H9 (cell line): ENCODE measurements at regions not wholly inside any gene's neighbourhood (a gene's known extent, or its start where the extent isn't known, plus 50 kb on each side); places are given as distances from the start of the nearest gene placed in this dataset.

ENCODE experiments used
- DNase-seq: peaks from one replicate; pipeline ENCODE4 v3.0.0-alpha.2; 2017
- H2AFZ ChIP-seq: one replicate; pipeline ENCODE4 v1.6.1; 2013; ENCODE audit warnings: mild to moderate bottlenecking, low read length, control low read depth, moderate library complexity
- H2AK5ac ChIP-seq: 2 replicates; pipeline ENCODE4 v1.6.1; 2013; ENCODE audit warnings: low read length, control low read depth, mixed read lengths; ENCODE audit not compliant: insufficient read length
- H2BK120ac ChIP-seq: one replicate; pipeline ENCODE4 v1.6.1; 2013; ENCODE audit warnings: low read depth, mild to moderate bottlenecking, low read length, control low read depth, inconsistent platforms; ENCODE audit not compliant: poor library complexity, severe bottlenecking
- H2BK12ac ChIP-seq: 2 replicates; pipeline ENCODE4 v1.6.1; 2013; ENCODE audit warnings: low read length, control low read depth, mixed read lengths, low read depth; ENCODE audit not compliant: insufficient read length
- H2BK15ac ChIP-seq: 2 replicates; pipeline ENCODE4 v1.6.1; 2013; ENCODE audit warnings: low read depth, low read length, control low read depth
- H2BK20ac ChIP-seq: one replicate; pipeline ENCODE4 v1.6.1; 2013; ENCODE audit warnings: low read depth, mild to moderate bottlenecking, low read length, control low read depth, inconsistent platforms; ENCODE audit not compliant: poor library complexity, severe bottlenecking
- H2BK5ac ChIP-seq: 2 replicates; pipeline ENCODE4 v1.6.1; 2013; ENCODE audit warnings: low read length, control low read depth, mixed read lengths; ENCODE audit not compliant: insufficient read length
- H3K14ac ChIP-seq: 2 replicates; pipeline ENCODE4 v1.6.1; 2013; ENCODE audit warnings: low read length, control low read depth; ENCODE audit not compliant: insufficient read depth
- H3K18ac ChIP-seq: 2 replicates; pipeline ENCODE4 v1.6.1; 2013; ENCODE audit warnings: low read depth, mild to moderate bottlenecking, mixed read lengths, low read length, control low read depth; ENCODE audit not compliant: insufficient read length
- H3K23ac ChIP-seq: 2 replicates; pipeline ENCODE4 v1.6.1; 2013; ENCODE audit warnings: low read length, control low read depth, mixed read lengths, low read depth; ENCODE audit not compliant: insufficient read length
- H3K23me2 ChIP-seq: 2 replicates; pipeline ENCODE4 v1.6.1; 2013; ENCODE audit warnings: low read depth, mild to moderate bottlenecking, mixed read lengths, low read length, control low read depth; ENCODE audit not compliant: insufficient read length, poor library complexity, severe bottlenecking
- H3K27ac ChIP-seq: 2 replicates; pipeline ENCODE4 v1.5.1; 2013; ENCODE audit warnings: low read length, control low read depth, mixed read lengths, low read depth; ENCODE audit not compliant: insufficient read length
- H3K27me3 ChIP-seq: 2 replicates; pipeline ENCODE4 v1.6.1; 2013; ENCODE audit warnings: low read length, control low read depth, inconsistent platforms; ENCODE audit not compliant: insufficient read depth
- H3K4ac ChIP-seq: 2 replicates; pipeline ENCODE4 v1.6.1; 2013; ENCODE audit warnings: low read depth, mild to moderate bottlenecking, control low read depth, inconsistent platforms, low read length, moderate library complexity
- H3K4me1 ChIP-seq: 2 replicates; pipeline ENCODE4 v1.6.1; 2013; ENCODE audit warnings: low read length, control low read depth, inconsistent platforms; ENCODE audit not compliant: insufficient read depth
- H3K4me2 ChIP-seq: 2 replicates; pipeline ENCODE4 v1.6.1; 2013; ENCODE audit warnings: low read length, control low read depth, mixed read lengths; ENCODE audit not compliant: insufficient read length, insufficient read depth
- H3K56ac ChIP-seq: 2 replicates; pipeline ENCODE4 v1.6.1; 2013; ENCODE audit warnings: low read depth, mild to moderate bottlenecking, mixed read lengths, low read length, control low read depth; ENCODE audit not compliant: insufficient read length
- H3K79me1 ChIP-seq: 2 replicates; pipeline ENCODE4 v1.6.1; 2013; ENCODE audit warnings: low read depth, mild to moderate bottlenecking, moderate library complexity, low read length, control low read depth, inconsistent platforms; ENCODE audit not compliant: insufficient read depth, poor library complexity, severe bottlenecking
- H3K79me2 ChIP-seq: 2 replicates; pipeline ENCODE4 v1.6.1; 2013; ENCODE audit warnings: low read length, control low read depth, inconsistent platforms; ENCODE audit not compliant: insufficient read depth
- H3K9ac ChIP-seq: 2 replicates; pipeline ENCODE4 v1.6.1; 2013; ENCODE audit warnings: low read length, control low read depth, mixed read lengths; ENCODE audit not compliant: insufficient read length; ENCODE audit errors: extremely low read depth
- H3K9me3 ChIP-seq: one replicate; pipeline ENCODE4 v1.6.1; 2013; ENCODE audit warnings: low read depth, low read length, inconsistent platforms; ENCODE audit not compliant: control insufficient read depth
- H3T11ph ChIP-seq: one replicate; pipeline ENCODE4 v1.6.1; 2013; ENCODE audit warnings: mild to moderate bottlenecking, low read length, control low read depth, inconsistent platforms
- H4K20me1 ChIP-seq: one replicate; pipeline ENCODE4 v1.6.1; 2013; ENCODE audit not compliant: control insufficient read depth, insufficient read length, insufficient read depth
- H4K5ac ChIP-seq: 2 replicates; pipeline ENCODE4 v1.6.1; 2013; ENCODE audit warnings: low read depth, mild to moderate bottlenecking, mixed read lengths, low read length, control low read depth; ENCODE audit not compliant: insufficient read length
- H4K8ac ChIP-seq: replicated peaks from 2 replicates; pipeline ENCODE4 v1.6.1; 2013; ENCODE audit warnings: low read length, control low read depth, mixed read lengths, low read depth; ENCODE audit not compliant: insufficient read length
- H4K91ac ChIP-seq: 2 replicates; pipeline ENCODE4 v1.6.1; 2013; ENCODE audit warnings: low read depth, mild to moderate bottlenecking, moderate library complexity, mixed read lengths, low read length, control low read depth; ENCODE audit not compliant: insufficient read length
- H3K27ac Mint-ChIP-seq, 3 experiments: 2 replicates in 2 of 3; 3 replicates in 1 of 3; pipeline ENCODE4 v1.8.0; 2020 to 2021; ENCODE audit warnings: mixed read lengths in 3 of 3, mild to moderate bottlenecking in 1 of 3, moderate library complexity in 1 of 3
- H3K27me3 Mint-ChIP-seq: 2 replicates; pipeline ENCODE4 v1.8.0; 2021; ENCODE audit warnings: low read depth, mild to moderate bottlenecking, moderate library complexity, mixed read lengths
- H3K36me3 Mint-ChIP-seq, 3 experiments: 2 replicates in 2 of 3; 3 replicates in 1 of 3; pipeline ENCODE4 v1.8.0; 2020 to 2021; ENCODE audit warnings: low read depth in 3 of 3, mixed read lengths in 3 of 3; ENCODE audit not compliant: insufficient read depth in 1 of 3
- H3K4me1 Mint-ChIP-seq, 2 experiments: 2 replicates each; pipeline ENCODE4 v1.8.0; 2020; ENCODE audit warnings: mixed read lengths in 2 of 2
- H3K4me3 Mint-ChIP-seq, 2 experiments: 2 replicates in 1 of 2; 3 replicates in 1 of 2; pipeline ENCODE4 v1.8.0; 2020 to 2021; ENCODE audit warnings: mild to moderate bottlenecking in 2 of 2, mixed read lengths in 2 of 2, moderate library complexity in 1 of 2
- H3K9me3 Mint-ChIP-seq, 2 experiments: 2 replicates in 1 of 2; 3 replicates in 1 of 2; pipeline ENCODE4 v1.8.0; 2020; ENCODE audit warnings: mild to moderate bottlenecking in 2 of 2, mixed read lengths in 2 of 2, moderate library complexity in 1 of 2
- TF ChIP-seq, protein P1 (sequence below): fragments of 200-600 bp; sonication (generic); conservative IDR thresholded peaks from 3 replicates; pipeline ENCODE4 v1.8.0; 2021; ENCODE audit warnings: antibody characterized with exemption, mild to moderate bottlenecking

- Histone ChIP-seq H4K20me1 (no peaks in the 10 kb centered on the region), H3K14ac (no peak overlapping the region)
- H3K4me1 Mint-ChIP-seq, result peaks cover 9 to 14% of the 10 kb centered on the region in 2 experiments
Measured at GRCh38 chr13:90447734-90448101, 899.8 kb upstream of the MIR17HG start.

More at GRCh38 chr13:90447734-90448101, 899.8 kb upstream of the MIR17HG start:
- DNase-seq, result no peak
- H3K4me2 ChIP-seq, result no peak overlapping the region
- Mint-ChIP-seq H3K9me3 (no peaks in the 10 kb centered on the region), H3K36me3 (no peaks in the 10 kb centered on the region; a peak in 1 of 7 replicates), H3K27me3 (no peaks in the 10 kb centered on the region), H3K27ac (no peak overlapping the region), H3K4me3 (no peak overlapping the region)
- H3K23me2 ChIP-seq, result no peaks in the 10 kb centered on the region
- H4K8ac ChIP-seq, result no peak overlapping the region
- no peak overlapping the region for H2BK5ac ChIP-seq
- no peaks in the 10 kb centered on the region for H3K9me3 ChIP-seq
- no peak overlapping the region for H3K18ac ChIP-seq
- H4K91ac ChIP-seq, result no peak overlapping the region
- H2AK5ac ChIP-seq, result no peak overlapping the region
- H2BK120ac ChIP-seq, result no peak overlapping the region
- no peak overlapping the region for H2BK15ac ChIP-seq
- H3K4ac ChIP-seq, result no peak overlapping the region
- no peaks in the 10 kb centered on the region for H3K27me3 ChIP-seq
- no peak overlapping the region for H4K5ac ChIP-seq
- H3K79me1 ChIP-seq, result no peaks in the 10 kb centered on the region
- H2BK12ac ChIP-seq, result no peak overlapping the region
- no peak overlapping the region for H3T11ph ChIP-seq
- no peak overlapping the region for H3K23ac ChIP-seq
- H3K9ac ChIP-seq, result no peak overlapping the region
- TF ChIP-seq, protein P1, sequence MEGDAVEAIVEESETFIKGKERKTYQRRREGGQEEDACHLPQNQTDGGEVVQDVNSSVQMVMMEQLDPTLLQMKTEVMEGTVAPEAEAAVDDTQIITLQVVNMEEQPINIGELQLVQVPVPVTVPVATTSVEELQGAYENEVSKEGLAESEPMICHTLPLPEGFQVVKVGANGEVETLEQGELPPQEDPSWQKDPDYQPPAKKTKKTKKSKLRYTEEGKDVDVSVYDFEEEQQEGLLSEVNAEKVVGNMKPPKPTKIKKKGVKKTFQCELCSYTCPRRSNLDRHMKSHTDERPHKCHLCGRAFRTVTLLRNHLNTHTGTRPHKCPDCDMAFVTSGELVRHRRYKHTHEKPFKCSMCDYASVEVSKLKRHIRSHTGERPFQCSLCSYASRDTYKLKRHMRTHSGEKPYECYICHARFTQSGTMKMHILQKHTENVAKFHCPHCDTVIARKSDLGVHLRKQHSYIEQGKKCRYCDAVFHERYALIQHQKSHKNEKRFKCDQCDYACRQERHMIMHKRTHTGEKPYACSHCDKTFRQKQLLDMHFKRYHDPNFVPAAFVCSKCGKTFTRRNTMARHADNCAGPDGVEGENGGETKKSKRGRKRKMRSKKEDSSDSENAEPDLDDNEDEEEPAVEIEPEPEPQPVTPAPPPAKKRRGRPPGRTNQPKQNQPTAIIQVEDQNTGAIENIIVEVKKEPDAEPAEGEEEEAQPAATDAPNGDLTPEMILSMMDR, result no peak
- no peak overlapping the region for H2AFZ ChIP-seq
- no peak overlapping the region for H3K27ac ChIP-seq
- no peaks in the 10 kb centered on the region for H3K4me1 ChIP-seq
- no peak overlapping the region for H2BK20ac ChIP-seq
- H3K79me2 ChIP-seq, result no peaks in the 10 kb centered on the region
- H3K56ac ChIP-seq, result no peak overlapping the region
